ENCODE measurements at regions not wholly inside any gene's neighbourhood (a gene's known extent, or its start where the extent isn't known, plus 50 kb on each side); places are given as distances from the start of the nearest gene placed in this dataset.

DNA sequence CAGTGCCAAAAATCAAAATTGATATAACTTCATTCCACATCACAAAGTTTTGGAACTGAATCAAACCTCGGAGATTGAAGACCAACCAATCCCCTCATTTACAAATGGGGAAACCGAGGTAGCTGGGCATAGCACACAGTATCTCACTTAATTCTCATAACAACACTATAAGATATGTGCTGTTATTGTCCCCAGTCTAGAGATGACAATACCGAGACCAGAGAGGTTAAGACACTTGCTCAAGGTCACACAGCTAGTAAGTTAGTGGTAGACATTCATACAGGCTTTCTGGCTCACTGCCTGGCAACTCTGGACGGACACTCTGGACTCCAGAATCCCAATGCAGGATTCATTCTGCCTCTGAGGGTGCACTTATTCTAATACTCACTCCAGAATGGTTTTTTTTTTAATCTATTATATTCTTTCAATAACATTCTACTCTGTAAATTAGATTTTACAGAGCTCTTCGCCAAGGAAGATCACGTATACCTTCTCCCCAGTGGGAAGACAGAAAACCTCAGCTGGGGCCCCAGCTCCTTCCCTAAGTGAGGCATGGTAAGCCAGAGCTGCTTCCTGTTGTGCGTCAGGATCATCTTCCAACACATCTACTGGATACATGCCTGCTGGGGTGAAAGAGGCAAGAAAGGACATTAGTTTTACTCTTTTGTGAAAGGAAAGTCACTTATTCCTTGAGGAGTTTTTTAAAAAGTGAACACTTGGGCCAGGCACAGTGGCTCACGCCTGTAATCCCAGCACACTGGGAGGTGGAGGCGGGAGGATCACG, 128.4 kb upstream of the IGF1R start:
- Histone ChIP-seq H3K36me3 (ENCODE audit: low read depth) (no peaks in the 10 kb centered on the region), H3K4me1 (ENCODE audit: low read depth) (no peaks in the 10 kb centered on the region), H3K4me3 (no peak overlapping the region), H3K9me3 (no peaks in the 10 kb centered on the region)
- ATAC-seq (no peak), DNase-seq (no peak)
- TF ChIP-seq, protein P1, sequence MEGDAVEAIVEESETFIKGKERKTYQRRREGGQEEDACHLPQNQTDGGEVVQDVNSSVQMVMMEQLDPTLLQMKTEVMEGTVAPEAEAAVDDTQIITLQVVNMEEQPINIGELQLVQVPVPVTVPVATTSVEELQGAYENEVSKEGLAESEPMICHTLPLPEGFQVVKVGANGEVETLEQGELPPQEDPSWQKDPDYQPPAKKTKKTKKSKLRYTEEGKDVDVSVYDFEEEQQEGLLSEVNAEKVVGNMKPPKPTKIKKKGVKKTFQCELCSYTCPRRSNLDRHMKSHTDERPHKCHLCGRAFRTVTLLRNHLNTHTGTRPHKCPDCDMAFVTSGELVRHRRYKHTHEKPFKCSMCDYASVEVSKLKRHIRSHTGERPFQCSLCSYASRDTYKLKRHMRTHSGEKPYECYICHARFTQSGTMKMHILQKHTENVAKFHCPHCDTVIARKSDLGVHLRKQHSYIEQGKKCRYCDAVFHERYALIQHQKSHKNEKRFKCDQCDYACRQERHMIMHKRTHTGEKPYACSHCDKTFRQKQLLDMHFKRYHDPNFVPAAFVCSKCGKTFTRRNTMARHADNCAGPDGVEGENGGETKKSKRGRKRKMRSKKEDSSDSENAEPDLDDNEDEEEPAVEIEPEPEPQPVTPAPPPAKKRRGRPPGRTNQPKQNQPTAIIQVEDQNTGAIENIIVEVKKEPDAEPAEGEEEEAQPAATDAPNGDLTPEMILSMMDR (IDR thresholded peaks at IDR 0.05) = no peak
- intact Hi-C loops (cut with DNase I, micrococcal nuclease) = loop anchor here (5.0 to 10.0 kb wide), 2 partner anchors 127 to 555 kb away; partner anchors contain the start of gene IGF1R (in 1 of the 2)

DNA sequence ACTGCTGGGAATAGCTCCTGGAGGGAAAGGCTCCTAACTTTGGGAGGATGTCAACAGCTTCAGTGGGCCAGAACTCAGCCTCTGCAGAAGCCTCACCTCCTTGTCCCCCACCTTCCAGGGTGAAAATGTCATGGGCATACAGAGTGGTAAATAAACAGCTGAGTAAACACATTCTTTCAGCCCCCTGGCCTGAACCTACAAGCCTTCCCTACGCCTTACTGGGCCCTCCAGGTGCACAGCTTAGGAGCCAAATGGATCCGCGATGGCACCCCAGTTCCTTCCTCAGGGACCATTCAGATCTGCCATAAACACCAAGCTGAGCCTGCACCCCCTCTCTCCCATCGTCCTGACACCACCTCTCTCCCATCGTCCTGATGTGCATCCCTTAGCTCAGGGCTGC, 126.2 kb upstream of the IGF1R start:
- Histone ChIP-seq H3K9me3 (no peaks in the 10 kb centered on the region), H3K36me3 (ENCODE audit: low read depth) (no peaks in the 10 kb centered on the region), H3K4me1 (ENCODE audit: low read depth) (no peaks in the 10 kb centered on the region), H3K4me3 (no peak overlapping the region)
- intact Hi-C loops (cut with DNase I, micrococcal nuclease) = loop anchor here in 1 of 2 donors (10.0 kb wide), 1 partner anchor 553 kb away; no protein-coding TSS in a partner anchor
- TF ChIP-seq, protein P1 (IDR thresholded peaks at IDR 0.05) = no peak
- DNase-seq (no peak), ATAC-seq (no peak)

DNA sequence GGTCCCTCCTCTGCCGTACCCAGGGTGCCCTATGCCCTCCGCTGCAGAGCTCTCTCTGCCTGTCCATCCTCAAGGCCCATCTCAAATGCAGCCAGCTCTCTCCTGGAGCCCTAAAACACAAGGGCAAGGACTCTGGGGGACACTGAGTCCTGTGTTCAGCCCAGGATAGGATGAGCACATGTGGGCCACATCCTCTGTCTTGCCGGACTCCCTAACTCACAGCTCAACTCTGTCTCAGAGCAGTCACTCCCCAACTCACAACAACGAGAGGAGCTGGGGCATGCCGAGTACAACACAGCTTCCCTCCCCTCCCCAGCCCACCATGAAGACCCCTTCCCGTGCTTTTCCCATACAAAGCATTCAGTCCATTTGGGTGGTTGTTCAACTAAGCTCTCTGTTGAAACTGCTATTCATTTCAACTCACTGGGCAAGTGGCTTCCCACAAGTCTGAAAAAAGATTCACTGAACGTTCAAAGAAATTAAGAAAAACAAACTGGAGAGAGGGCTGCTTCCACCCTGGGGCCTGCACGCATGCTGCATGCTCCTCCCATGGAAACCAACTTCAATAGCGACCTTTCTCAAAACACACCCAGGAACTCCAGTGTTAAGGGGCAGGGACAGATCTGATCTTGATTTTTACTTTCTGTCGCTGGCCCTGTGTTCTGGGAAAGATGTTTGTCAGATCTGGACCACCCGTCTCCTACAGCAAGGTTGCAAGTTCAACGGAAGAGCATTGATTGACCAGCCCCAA, 124.3 kb upstream of the IGF1R start:
- ATAC-seq (no peak), DNase-seq (no peak)
- no peaks in the 10 kb centered on the region for H3K9me3 ChIP-seq
- no peaks in the 10 kb centered on the region for H3K36me3 ChIP-seq (ENCODE audit: low read depth)
- no peak overlapping the region for H3K4me3 ChIP-seq
- intact Hi-C loops (cut with DNase I, micrococcal nuclease) = loop anchor here in 1 of 2 donors (10.0 kb wide), 1 partner anchor 551 kb away; no protein-coding TSS in a partner anchor
- TF ChIP-seq, protein P1 (IDR thresholded peaks at IDR 0.05) = no peak
- H3K4me1 ChIP-seq (ENCODE audit: low read depth) = no peaks in the 10 kb centered on the region

DNA sequence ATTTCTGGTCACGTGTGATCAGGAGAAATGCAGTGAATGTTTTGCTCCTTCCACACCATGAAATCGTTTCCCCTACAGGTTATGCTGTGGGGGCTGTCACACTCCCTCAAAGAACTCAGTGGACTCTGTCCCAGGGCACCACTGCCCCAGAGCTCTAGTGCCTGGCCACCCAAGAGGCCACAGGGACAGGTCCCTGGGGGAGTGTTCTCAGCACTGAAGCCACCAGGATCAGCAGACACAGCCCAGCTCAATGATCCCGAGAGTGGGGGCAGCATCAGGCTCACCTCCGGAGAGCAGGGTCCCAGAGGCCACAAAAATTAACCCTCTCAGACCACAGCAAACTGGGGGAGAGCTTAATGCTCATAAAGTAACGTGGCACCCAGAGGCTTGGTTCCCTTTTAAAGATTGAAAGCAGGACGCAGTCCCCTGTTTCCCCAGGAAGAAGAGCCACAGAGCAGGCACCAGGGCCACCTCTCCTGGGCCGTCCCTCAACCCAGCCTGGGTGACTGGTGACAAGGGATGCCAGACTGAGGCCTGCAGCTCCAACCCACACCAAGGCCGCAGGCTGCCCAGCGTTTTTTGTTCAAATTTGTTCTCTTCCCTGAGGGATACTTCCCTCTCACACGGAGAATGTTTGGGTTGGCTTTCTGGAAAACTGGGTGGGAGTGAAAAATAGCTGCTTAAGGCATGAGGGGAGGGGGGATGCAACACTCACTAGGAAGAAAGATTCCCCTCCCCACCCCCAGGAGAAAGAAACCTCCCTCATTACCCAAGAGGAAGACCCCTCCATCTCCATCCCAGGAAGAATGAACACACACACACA, 123.3 kb upstream of the IGF1R start:
- H3K4me1 ChIP-seq (ENCODE audit: low read depth) = no peaks in the 10 kb centered on the region
- no peaks in the 10 kb centered on the region for H3K9me3 ChIP-seq
- H3K36me3 ChIP-seq (ENCODE audit: low read depth) = no peaks in the 10 kb centered on the region
- intact Hi-C loops (cut with DNase I, micrococcal nuclease) = loop anchor here in 1 of 2 donors (10.0 kb wide), 1 partner anchor 550 kb away; no protein-coding TSS in a partner anchor
- no peak for ATAC-seq
- TF ChIP-seq, protein P1 (IDR thresholded peaks at IDR 0.05) = no peak
- DNase-seq = no peak
- H3K4me3 ChIP-seq = no peak overlapping the region

DNA sequence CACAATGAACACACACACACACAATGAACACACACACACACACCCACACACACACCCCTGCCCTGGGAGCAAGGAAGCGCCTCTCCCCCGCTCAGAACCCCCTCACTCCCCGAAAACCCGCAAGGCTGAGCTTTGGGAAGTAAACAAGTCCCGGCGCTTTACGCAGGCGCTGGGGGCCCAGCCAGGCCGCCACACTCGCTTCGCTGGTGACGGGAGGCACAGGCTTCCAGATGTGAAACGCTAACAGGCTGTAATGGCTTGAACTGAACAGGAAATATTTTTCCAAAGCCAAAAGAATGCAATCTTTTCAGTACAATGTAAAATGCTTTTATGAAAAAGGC, 122.7 kb upstream of the IGF1R start:
- no peaks in the 10 kb centered on the region for H3K36me3 ChIP-seq (ENCODE audit: low read depth)
- H3K9me3 ChIP-seq = no peaks in the 10 kb centered on the region
- ATAC-seq = no peak
- no peak for DNase-seq
- no peak overlapping the region for H3K4me3 ChIP-seq
- intact Hi-C loops (cut with DNase I, micrococcal nuclease) = loop anchor here in 1 of 2 donors (10.0 kb wide), 1 partner anchor 549 kb away; no protein-coding TSS in a partner anchor
- TF ChIP-seq, protein P1 (IDR thresholded peaks at IDR 0.05) = no peak
- no peaks in the 10 kb centered on the region for H3K4me1 ChIP-seq (ENCODE audit: low read depth)
